ENCODE measurements at regions not wholly inside any gene's neighbourhood (a gene's known extent, or its start where the extent isn't known, plus 50 kb on each side); places are given as distances from the start of the nearest gene placed in this dataset.
A peak's percentile ranks its signal among the peaks of the same experiment; 100 is the strongest.

DNA sequence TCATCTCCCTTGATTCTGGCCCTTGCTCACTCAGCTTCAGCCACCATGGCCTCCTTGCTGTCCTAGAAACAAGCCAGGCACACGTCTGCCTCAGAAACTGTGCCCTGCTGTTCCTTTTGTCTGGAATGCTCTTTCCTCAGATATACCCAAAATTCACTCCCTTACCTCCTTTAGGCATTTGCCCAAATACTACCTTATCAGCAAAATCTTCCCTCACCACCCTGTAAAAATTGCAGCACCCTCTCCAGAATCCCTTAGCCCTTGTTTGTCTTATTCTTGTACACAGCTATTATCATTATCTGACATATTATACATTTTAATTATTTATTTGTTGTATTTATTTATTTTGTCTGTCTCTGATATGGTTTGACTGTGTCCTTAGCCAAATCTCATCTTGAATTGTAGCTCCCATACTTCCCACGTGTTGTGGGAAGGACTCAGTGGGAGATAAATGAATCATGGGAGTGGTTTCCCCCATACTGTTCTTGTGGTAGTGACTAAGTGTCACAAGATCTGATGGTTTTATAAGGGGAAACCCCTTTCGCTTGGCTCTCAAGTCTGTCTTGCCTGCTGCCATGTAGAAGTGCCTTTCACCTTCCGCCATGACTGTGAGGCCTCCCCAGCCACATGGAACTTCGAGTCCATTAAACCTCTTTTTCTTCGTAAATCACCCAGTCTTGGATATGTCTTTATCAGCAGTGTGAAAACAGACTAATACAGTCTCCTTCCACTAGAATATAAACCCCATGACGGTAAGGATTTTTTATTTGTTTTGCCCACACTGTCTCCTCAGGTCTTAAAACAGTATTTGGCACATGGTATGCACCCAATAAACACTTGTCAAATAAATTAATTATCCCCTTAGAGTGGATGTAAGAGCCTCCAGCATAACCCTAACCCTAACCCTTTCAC lies 60.0 kb upstream of the STT3B start:
- H3K4me3 ChIP-seq (replicated peaks in 1 of 2; ENCODE audit: low read depth in 2 of 2, low read length in 2 of 2) = no peak overlapping the region
- TF ChIP-seq, protein P1, sequence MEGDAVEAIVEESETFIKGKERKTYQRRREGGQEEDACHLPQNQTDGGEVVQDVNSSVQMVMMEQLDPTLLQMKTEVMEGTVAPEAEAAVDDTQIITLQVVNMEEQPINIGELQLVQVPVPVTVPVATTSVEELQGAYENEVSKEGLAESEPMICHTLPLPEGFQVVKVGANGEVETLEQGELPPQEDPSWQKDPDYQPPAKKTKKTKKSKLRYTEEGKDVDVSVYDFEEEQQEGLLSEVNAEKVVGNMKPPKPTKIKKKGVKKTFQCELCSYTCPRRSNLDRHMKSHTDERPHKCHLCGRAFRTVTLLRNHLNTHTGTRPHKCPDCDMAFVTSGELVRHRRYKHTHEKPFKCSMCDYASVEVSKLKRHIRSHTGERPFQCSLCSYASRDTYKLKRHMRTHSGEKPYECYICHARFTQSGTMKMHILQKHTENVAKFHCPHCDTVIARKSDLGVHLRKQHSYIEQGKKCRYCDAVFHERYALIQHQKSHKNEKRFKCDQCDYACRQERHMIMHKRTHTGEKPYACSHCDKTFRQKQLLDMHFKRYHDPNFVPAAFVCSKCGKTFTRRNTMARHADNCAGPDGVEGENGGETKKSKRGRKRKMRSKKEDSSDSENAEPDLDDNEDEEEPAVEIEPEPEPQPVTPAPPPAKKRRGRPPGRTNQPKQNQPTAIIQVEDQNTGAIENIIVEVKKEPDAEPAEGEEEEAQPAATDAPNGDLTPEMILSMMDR (IDR thresholded peaks at IDR 0.05; ENCODE audit: low read depth, low read length) = no peak
- DNase-seq (ENCODE audit: low read depth in 2 of 2) = peak; percentile 7 to 78

DNA sequence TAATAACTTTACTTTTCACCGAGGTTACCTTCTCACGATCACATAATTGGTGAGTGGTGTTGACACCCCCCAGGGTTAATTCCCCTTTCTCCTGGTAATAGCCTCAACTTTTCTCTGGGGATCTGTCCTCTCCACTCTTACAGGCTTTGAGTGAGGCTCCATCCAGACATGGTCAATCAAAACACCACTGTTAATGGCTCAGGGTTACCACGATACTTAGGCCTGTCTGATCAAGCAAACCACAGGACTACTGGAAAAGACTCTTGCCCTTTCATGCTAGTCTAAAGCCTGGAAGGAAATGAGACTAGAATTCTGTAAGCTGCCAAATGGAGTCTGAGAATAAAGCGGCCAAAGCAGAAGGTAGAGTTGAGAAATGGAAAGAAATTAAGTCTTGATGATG lies 56.5 kb upstream of the STT3B start:
- no peak overlapping the region for H3K4me3 ChIP-seq (replicated peaks in 1 of 2; ENCODE audit: low read depth in 2 of 2, low read length in 2 of 2)
- DNase-seq (ENCODE audit: low read depth in 2 of 2) = no peak
- TF ChIP-seq, protein P1 (IDR thresholded peaks at IDR 0.05; ENCODE audit: low read depth, low read length) = no peak

DNA sequence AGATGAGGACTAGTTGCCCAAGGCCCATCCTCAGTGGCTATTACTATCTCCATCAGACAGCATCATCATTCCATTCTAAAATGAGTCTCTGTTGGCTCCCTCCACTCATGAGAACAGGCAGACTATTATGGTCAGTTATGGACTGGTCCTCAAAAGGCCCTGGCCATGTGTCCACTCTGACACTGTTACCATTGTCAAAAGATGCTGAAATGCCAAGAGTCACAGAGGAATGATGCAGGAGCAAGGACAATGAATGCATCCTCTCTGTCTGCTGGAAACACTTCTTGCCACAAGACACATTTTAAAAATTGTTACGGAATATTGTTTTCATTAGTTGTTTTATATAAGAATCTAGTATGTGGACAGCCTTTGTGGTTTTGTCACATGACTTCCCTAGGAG lies 53.3 kb upstream of the STT3B start:
- no peak for DNase-seq (ENCODE audit: low read depth in 2 of 2)
- TF ChIP-seq, protein P1 (IDR thresholded peaks at IDR 0.05; ENCODE audit: low read depth, low read length) = no peak

DNA sequence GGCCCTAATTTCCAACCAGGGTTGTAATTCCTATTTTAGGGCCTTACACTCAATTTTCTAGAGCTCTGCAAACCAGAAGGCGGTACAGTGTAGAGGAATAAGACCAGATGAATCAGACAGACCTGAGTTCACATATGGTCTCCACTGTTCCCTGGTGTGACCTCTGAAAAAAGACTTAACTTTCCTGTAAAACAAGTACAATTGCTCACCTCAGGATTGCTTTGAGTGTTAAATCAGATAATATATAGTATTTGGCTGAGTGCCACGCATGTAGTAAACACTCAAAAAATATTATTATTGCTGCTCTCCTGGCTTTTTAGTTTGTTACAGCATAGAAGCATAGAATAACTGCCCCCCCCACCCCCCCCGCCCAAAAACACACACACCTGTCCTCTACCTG lies 51.0 kb upstream of the STT3B start:
- DNase-seq (ENCODE audit: low read depth in 2 of 2) = no peak
- no peak overlapping the region for H3K4me3 ChIP-seq (replicated peaks in 1 of 2; ENCODE audit: low read depth in 2 of 2, low read length in 2 of 2)
- TF ChIP-seq, protein P1 (IDR thresholded peaks at IDR 0.05; ENCODE audit: low read depth, low read length) = no peak

More for the DNA sequence above, 53.3 kb upstream of the STT3B start:
- no peak overlapping the region for H3K4me3 ChIP-seq (replicated peaks in 1 of 2; ENCODE audit: low read depth in 2 of 2, low read length in 2 of 2)

DNA sequence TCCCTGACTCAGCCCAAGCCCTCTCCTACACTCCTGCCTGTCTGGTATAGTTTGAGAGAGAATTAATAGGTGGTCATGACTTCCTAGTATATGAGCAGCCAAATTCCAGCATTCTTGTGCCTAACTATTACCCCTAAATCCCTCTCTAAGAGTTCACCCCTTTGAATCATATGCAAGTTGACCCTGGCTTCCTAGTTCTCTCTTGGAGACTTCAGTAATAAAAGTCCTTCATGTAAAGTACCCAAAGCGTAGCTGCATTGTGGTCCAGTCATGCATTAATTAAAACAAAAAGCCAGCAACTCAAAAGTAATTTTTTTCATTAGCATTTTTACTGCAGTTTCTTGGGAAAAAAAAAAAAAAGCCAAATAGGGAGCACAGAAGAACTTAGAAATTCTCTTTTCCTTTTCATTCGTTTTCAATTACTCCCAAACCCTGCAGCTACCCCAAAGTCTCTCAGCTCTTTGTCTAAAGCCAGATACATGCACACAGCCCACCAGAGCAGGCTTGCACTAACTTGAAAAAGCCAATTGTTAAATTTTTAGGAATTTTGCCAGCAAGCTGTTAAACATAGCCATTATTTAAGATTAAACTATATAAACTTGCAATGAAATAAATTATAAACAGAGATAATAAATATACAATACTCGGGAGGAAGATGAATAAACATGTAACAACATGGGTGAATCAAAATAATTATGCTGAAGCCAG lies 50.1 kb upstream of the STT3B start:
- H3K4me3 ChIP-seq (replicated peaks in 1 of 2; ENCODE audit: low read depth in 2 of 2, low read length in 2 of 2) = no peak overlapping the region
- no peak for DNase-seq (ENCODE audit: low read depth in 2 of 2)
- TF ChIP-seq, protein P1 (IDR thresholded peaks at IDR 0.05; ENCODE audit: low read depth, low read length) = no peak

All from cardiac fibroblast (primary cell).